ENCODE measurements at regions not wholly inside any gene's neighbourhood (a gene's known extent, or its start where the extent isn't known, plus 50 kb on each side); places are given as distances from the start of the nearest gene placed in this dataset.
A peak's percentile ranks its signal among the peaks of the same experiment; 100 is the strongest.

DNA sequence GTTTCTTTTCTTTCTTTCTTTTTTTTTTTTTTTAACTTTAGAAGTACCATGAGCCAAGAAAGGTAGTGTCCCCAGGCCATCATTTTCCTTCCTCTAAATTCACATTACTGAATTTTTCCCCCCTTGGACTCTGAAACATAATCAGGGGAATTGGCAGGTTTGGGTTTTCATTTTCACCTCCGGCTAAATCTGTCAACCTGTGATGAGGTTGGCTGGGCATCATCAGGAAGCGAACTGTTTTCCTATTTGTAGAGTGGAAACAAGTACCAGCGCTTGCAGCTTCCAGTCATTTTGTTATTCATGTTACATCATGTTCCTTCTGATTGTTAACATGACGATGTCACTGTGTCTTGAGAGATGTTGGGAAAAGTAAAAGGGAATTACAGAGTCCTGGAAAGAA, 641.9 kb upstream of the RBFOX1 start:
- H3K4me3 ChIP-seq (ENCODE audit: low read depth, low read length) = no peak overlapping the region
- DNase-seq (ENCODE audit: low read depth) = no peak
- TF ChIP-seq POLR2A (IDR thresholded peaks at IDR 0.05; ENCODE audit: extremely low read depth, insufficient read length) (no peak), MYC (IDR thresholded peaks at IDR 0.05; ENCODE audit: low read depth, low read length) (no peak)
- TF ChIP-seq, protein P1, sequence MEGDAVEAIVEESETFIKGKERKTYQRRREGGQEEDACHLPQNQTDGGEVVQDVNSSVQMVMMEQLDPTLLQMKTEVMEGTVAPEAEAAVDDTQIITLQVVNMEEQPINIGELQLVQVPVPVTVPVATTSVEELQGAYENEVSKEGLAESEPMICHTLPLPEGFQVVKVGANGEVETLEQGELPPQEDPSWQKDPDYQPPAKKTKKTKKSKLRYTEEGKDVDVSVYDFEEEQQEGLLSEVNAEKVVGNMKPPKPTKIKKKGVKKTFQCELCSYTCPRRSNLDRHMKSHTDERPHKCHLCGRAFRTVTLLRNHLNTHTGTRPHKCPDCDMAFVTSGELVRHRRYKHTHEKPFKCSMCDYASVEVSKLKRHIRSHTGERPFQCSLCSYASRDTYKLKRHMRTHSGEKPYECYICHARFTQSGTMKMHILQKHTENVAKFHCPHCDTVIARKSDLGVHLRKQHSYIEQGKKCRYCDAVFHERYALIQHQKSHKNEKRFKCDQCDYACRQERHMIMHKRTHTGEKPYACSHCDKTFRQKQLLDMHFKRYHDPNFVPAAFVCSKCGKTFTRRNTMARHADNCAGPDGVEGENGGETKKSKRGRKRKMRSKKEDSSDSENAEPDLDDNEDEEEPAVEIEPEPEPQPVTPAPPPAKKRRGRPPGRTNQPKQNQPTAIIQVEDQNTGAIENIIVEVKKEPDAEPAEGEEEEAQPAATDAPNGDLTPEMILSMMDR (IDR thresholded peaks at IDR 0.05; ENCODE audit: low read depth, low read length) = no peak
- TF ChIP-seq, protein P2, sequence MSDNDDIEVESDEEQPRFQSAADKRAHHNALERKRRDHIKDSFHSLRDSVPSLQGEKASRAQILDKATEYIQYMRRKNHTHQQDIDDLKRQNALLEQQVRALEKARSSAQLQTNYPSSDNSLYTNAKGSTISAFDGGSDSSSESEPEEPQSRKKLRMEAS (IDR thresholded peaks at IDR 0.05; ENCODE audit: low read depth, low read length) = no peak

DNA sequence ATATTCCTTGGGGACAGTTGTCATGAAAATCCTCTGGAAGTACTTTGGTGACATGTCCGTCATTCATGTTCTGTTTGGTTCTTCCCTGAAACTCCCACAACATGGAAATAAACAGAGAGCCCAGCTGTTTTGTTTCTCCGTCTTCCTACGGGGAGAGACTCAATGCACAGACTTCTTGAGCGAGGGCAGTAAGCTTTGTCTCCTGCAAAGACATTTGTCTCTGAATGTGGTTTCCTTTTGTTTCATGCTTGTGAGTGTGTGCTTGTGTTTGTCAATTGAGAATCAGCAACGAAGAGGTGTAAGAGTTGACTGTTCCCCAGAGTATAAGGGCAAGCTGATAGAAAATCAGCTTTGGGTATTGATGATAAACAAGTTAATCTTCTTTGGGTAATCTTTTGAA, 643.0 kb upstream of the RBFOX1 start:
- TF ChIP-seq, protein P1 (IDR thresholded peaks at IDR 0.05; ENCODE audit: low read depth, low read length) = no peak
- TF ChIP-seq, protein P2 (IDR thresholded peaks at IDR 0.05; ENCODE audit: low read depth, low read length) = no peak
- TF ChIP-seq POLR2A (IDR thresholded peaks at IDR 0.05; ENCODE audit: extremely low read depth, insufficient read length) (no peak), MYC (IDR thresholded peaks at IDR 0.05; ENCODE audit: low read depth, low read length) (no peak)
- H3K4me3 ChIP-seq (ENCODE audit: low read depth, low read length) = no peak overlapping the region
- DNase-seq (ENCODE audit: low read depth) = no peak

DNA sequence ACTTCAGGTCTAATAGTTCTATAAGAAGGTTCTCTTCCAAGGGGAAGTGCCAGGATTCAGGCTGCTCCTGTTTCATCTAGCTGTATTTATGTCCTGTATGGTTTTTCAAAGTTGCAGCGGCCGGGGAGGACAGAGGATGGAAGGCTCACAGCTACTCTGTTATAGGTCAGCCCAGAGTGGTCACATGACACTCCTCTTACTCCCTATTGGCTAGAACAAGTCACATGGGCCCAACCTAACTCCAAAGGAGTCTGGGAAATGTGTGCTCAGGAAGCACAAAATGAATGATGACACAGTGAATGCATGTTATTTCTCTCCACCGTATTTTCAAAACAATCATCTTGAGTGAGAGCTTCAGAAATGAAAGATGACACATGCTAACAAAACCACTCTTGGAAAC, 645.1 kb upstream of the RBFOX1 start:
- DNase-seq (ENCODE audit: low read depth) = no peak
- no peak overlapping the region for H3K4me3 ChIP-seq (ENCODE audit: low read depth, low read length)
- TF ChIP-seq, protein P2 (IDR thresholded peaks at IDR 0.05; ENCODE audit: low read depth, low read length) = no peak
- no peak for TF ChIP-seq MYC (IDR thresholded peaks at IDR 0.05; ENCODE audit: low read depth, low read length)
- TF ChIP-seq POLR2A (IDR thresholded peaks at IDR 0.05; ENCODE audit: extremely low read depth, insufficient read length) = no peak
- TF ChIP-seq, protein P1 (IDR thresholded peaks at IDR 0.05; ENCODE audit: low read depth, low read length) = no peak

DNA sequence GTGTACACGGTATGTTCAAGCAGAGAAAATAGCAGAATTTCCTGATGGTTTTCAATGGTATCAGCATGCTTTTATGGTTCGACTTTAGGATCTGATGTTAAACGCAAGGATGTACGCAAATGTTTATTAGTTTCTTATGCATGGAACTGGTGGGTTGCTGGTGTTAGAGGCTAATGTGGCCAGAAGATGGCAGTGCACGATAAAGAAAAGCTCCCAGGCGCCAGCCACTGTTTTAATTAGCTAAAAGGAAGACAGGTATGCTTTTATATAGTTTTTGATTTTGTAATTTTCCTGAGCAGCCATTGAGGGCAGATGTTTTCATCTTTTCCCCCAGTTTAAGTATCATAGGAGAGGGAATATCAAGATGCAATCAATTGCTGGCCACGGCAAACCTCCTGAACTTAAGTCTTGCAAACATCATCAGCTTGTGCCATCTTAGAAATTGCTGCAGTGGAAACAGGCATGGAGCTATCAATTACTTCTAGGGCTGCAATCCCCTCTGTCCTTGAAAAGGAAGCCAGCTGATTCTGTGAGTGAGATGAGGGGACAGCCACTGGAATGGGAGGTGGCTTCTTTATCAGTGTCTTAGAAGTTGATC, 648.5 kb upstream of the RBFOX1 start:
- DNase-seq (ENCODE audit: low read depth) = peak; percentile 38
- H3K4me3 ChIP-seq (ENCODE audit: low read depth, low read length) = no peak overlapping the region
- TF ChIP-seq, protein P1 (IDR thresholded peaks at IDR 0.05; ENCODE audit: low read depth, low read length) = peak; percentile 34
- TF ChIP-seq, protein P2 (IDR thresholded peaks at IDR 0.05; ENCODE audit: low read depth, low read length) = no peak

DNA sequence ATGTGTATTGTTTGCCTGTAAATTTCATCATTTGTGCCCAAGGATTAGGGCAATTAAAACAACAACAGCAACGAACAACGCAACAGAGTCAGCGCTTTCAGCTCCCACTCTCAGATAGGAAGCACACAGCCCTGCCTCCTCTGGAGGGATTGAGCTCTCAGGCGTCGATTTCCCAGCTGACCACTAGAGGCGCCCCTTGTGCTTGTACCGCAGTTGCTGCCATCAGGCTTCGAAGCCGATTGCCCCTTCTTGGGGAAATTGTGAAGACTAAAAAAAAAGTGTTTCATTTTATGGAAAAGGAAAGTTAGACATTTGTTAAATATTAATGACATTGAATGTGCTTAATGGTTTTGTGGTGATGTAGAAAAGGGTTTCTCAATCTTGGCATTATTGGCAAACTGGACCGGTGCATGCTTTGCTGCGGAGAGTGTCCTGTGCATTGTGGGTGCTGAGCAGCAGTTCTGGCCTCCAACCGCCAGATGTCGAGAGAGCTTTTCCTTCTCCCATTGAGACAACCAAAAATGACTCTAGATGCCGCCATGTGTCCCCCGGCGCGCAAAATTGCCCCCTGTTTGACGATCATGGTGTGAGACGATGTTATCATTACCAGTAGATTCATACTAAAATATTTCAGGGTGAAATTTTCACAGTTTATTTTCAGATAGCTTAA, 650.4 kb upstream of the RBFOX1 start:
- DNase-seq (ENCODE audit: low read depth) = peak; percentile 42
- TF ChIP-seq, protein P1 (IDR thresholded peaks at IDR 0.05; ENCODE audit: low read depth, low read length) = peak; percentile 87
- TF ChIP-seq MYC (IDR thresholded peaks at IDR 0.05; ENCODE audit: low read depth, low read length) = no peak
- H3K4me3 ChIP-seq (ENCODE audit: low read depth, low read length) = no peak overlapping the region
